ENCODE measurements at regions not wholly inside any gene's neighbourhood (a gene's known extent, or its start where the extent isn't known, plus 50 kb on each side); places are given as distances from the start of the nearest gene placed in this dataset.

GRCh38 chr5:26227245-26227644 is 811.1 kb downstream of the CDH9 start:
- Histone ChIP-seq H3K9me3 (replicated peaks; ENCODE audit: control insufficient read depth, insufficient read depth, low read length) (peaks cover 4% of the 10 kb centered on the region), H2AFZ (ENCODE audit: low read depth, low read length) (no peak overlapping the region), H3K9ac (replicated peaks; ENCODE audit: extremely low read depth, insufficient read depth, low read length) (no peak overlapping the region), H3K36me3 (ENCODE audit: control insufficient read depth in 2 of 2, extremely low read depth in 1 of 2, insufficient read depth in 2 of 2, low read length in 2 of 2) (no peaks in the 10 kb centered on the region), H3K27me3 (ENCODE audit: control insufficient read depth in 2 of 2, insufficient read depth in 2 of 2, low read length in 2 of 2) (no peaks in the 10 kb centered on the region), H4K20me1 (replicated peaks; ENCODE audit: control insufficient read depth, extremely low read depth, insufficient read depth, low read length) (no peaks in the 10 kb centered on the region), H3K4me3 (replicated peaks in 1 of 3; ENCODE audit: insufficient read depth in 1 of 3, low read depth in 1 of 3, low read length in 3 of 3) (no peak overlapping the region), H3K4me2 (ENCODE audit: insufficient read depth, low read length) (no peak overlapping the region), H3K9me1 (replicated peaks; ENCODE audit: control insufficient read depth, extremely low read depth, insufficient read depth, low read length) (no peaks in the 10 kb centered on the region), H3K27ac (ENCODE audit: insufficient read depth, low read depth, low read length) (no peak overlapping the region), H3K4me1 (ENCODE audit: control insufficient read depth, extremely low read depth, insufficient read depth, low read length) (no peaks in the 10 kb centered on the region), H3K79me2 (ENCODE audit: control insufficient read depth, insufficient read depth, low read length) (no peaks in the 10 kb centered on the region)
- CTCF ChIA-PET: no interaction called here
- DNase-seq (ENCODE audit: low read depth, low spot score) (no peak), FAIRE-seq (no peak)
- no TSS peak for BruUV-seq (replicated peaks)
- TF ChIP-seq POLR2AphosphoS5 (IDR thresholded peaks at IDR 0.05; ENCODE audit: insufficient read depth, low read depth, low read length) (no peak), POLR2A (IDR thresholded peaks at IDR 0.05; ENCODE audit: low read depth, low read length) (no peak), MYC (IDR thresholded peaks at IDR 0.05; ENCODE audit: low read depth, low read length) (no peak), FOS (IDR thresholded peaks at IDR 0.05; ENCODE audit: borderline replicate concordance, insufficient read depth, low read length) (no peak), JUN (IDR thresholded peaks at IDR 0.05; ENCODE audit: borderline replicate concordance, insufficient read depth, insufficient read length, low read depth) (no peak), EZH2 (IDR thresholded peaks at IDR 0.05; ENCODE audit: borderline replicate concordance, low read depth, low read length, severe bottlenecking) (no peak), CTCF (IDR thresholded peaks at IDR 0.05; ENCODE audit: extremely low read depth in 1 of 2, insufficient read depth in 1 of 2, low read depth in 1 of 2, low read length in 2 of 2) (no peak), GATA2 (IDR thresholded peaks at IDR 0.05; ENCODE audit: insufficient read depth, insufficient read length, low read depth, low read length) (no peak)
- TF ChIP-seq, protein P1, sequence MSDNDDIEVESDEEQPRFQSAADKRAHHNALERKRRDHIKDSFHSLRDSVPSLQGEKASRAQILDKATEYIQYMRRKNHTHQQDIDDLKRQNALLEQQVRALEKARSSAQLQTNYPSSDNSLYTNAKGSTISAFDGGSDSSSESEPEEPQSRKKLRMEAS (IDR thresholded peaks at IDR 0.05; ENCODE audit: insufficient read depth, insufficient read length): no peak
- POLR2A ChIA-PET: no interaction called here
- intact Hi-C loops (cut with micrococcal nuclease): no loop called here
- dilution Hi-C loops (cut with MboI; ENCODE audit: extremely low pct_ligation_motif_present, low sequenced_read_pairs): no loop called here
